KMS-11 (cell line): ENCODE measurements at regions not wholly inside any gene's neighbourhood (a gene's known extent, or its start where the extent isn't known, plus 50 kb on each side); places are given as distances from the start of the nearest gene placed in this dataset.
"Not testable (repeated sequence)": the region's sequence is repeated elsewhere in the genome, so short reads cannot be mapped to it uniquely, and the experiment has no call there.

Source experiments
- H2AFZ ChIP-seq: fragments of 200-600 bp; sonication (generic); 2 replicates; pipeline ENCODE4 v1.6.1; 2016; ENCODE audit warnings: antibody characterized with exemption, mixed run types, low read depth
- H3K27ac ChIP-seq: fragments of 200-600 bp; sonication (generic); 2 replicates; pipeline ENCODE4 v1.6.1; 2016; ENCODE audit warnings: mild to moderate bottlenecking, mixed run types
- H3K27me3 ChIP-seq: fragments of 200-600 bp; sonication (generic); 2 replicates; pipeline ENCODE4 v1.6.1; 2017; ENCODE audit warnings: mild to moderate bottlenecking, low read depth, mixed run types, moderate library complexity; ENCODE audit not compliant: insufficient read depth
- H3K36me3 ChIP-seq: fragments of 200-600 bp; sonication (generic); 2 replicates; pipeline ENCODE4 v1.6.1; 2017; ENCODE audit warnings: mild to moderate bottlenecking, mixed run types; ENCODE audit not compliant: insufficient read depth
- H3K4me1 ChIP-seq: fragments of 200-600 bp; sonication (generic); 2 replicates; pipeline ENCODE4 v1.6.1; 2016; ENCODE audit warnings: mild to moderate bottlenecking, low read depth, mixed run types; ENCODE audit not compliant: poor library complexity, severe bottlenecking
- H3K4me2 ChIP-seq: fragments of 200-600 bp; sonication (generic); 2 replicates; pipeline ENCODE4 v1.7.0; 2016; ENCODE audit warnings: mild to moderate bottlenecking, mixed run types
- H3K4me3 ChIP-seq: fragments of 200-600 bp; sonication (generic); IDR thresholded peaks from 2 replicates; pipeline ENCODE4 v1.6.1; 2017; ENCODE audit warnings: low read depth, low read length, mixed read lengths; ENCODE audit not compliant: insufficient read depth
- H3K79me2 ChIP-seq: fragments of 200-600 bp; sonication (generic); 2 replicates; pipeline ENCODE4 v1.6.1; 2016; ENCODE audit warnings: low read depth, mixed run types; ENCODE audit not compliant: insufficient read depth
- H3K9ac ChIP-seq: fragments of 200-600 bp; sonication (generic); 2 replicates; pipeline ENCODE4 v1.6.1; 2016; ENCODE audit warnings: mild to moderate bottlenecking, mixed run types
- H4K20me1 ChIP-seq: fragments of 200-600 bp; sonication (generic); 2 replicates; pipeline ENCODE4 v1.6.1; 2016; ENCODE audit warnings: mild to moderate bottlenecking, mixed run types; ENCODE audit not compliant: insufficient read depth
- TF ChIP-seq, protein P1 (sequence below): fragments of 200-600 bp; sonication (generic); conservative IDR thresholded peaks from 2 replicates; pipeline ENCODE4 v1.6.1; 2017; ENCODE audit warnings: low read depth, mild to moderate bottlenecking, antibody characterized with exemption, low read length, moderate library complexity, mixed read lengths

DNA sequence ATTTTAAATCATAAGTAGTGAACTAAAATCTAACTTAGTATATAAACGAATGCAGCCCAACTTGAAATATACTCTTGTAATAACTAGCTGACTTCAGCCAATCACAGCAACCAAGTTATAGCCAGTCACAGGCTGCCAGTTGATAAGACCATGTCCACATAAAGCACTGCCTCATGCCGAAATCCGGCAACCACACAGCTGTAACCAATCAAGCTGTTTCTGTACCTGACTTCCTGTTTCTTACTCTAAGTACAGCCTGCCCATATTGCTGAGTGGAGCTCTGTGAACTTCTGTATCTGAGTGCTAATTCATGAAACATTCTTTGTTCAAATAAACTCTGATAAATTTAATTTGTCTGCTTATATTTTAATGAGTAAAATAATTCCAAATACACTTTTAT is 805.3 kb upstream of the EPHA5 start:
- H3K4me2 ChIP-seq: no peak overlapping the region
- H3K79me2 ChIP-seq: no peaks in the 10 kb centered on the region

DNA sequence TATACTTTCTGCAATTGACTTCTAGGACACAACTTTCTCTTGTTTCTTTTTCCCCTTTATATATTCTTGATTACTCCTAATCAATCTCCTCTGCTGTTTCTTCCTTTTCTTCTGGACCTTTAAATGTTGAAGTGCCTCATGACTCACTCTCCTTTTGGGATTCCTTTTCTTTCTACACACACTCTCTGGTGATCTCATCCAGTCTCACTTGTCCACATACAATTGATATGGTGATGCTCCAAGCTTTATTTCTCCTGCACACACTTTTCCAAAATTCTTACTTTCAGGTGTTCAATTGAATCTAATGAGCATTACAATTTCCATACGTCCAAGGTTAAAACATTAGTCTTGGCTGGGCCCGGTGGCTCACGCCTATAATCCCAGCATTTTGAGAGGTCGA is 794.8 kb upstream of the EPHA5 start:
- Histone ChIP-seq H4K20me1 (no peaks in the 10 kb centered on the region), H3K79me2 (no peaks in the 10 kb centered on the region), H2AFZ (no peak overlapping the region), H3K4me3 (no peak overlapping the region), H3K27me3 (no peaks in the 10 kb centered on the region), H3K36me3 (no peaks in the 10 kb centered on the region), H3K9ac (no peak overlapping the region), H3K4me1 (no peaks in the 10 kb centered on the region), H3K27ac (no peak overlapping the region), H3K4me2 (no peak overlapping the region)
- TF ChIP-seq, protein P1, sequence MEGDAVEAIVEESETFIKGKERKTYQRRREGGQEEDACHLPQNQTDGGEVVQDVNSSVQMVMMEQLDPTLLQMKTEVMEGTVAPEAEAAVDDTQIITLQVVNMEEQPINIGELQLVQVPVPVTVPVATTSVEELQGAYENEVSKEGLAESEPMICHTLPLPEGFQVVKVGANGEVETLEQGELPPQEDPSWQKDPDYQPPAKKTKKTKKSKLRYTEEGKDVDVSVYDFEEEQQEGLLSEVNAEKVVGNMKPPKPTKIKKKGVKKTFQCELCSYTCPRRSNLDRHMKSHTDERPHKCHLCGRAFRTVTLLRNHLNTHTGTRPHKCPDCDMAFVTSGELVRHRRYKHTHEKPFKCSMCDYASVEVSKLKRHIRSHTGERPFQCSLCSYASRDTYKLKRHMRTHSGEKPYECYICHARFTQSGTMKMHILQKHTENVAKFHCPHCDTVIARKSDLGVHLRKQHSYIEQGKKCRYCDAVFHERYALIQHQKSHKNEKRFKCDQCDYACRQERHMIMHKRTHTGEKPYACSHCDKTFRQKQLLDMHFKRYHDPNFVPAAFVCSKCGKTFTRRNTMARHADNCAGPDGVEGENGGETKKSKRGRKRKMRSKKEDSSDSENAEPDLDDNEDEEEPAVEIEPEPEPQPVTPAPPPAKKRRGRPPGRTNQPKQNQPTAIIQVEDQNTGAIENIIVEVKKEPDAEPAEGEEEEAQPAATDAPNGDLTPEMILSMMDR: no peak

More for the DNA sequence above, 805.3 kb upstream of the EPHA5 start:
- no peaks in the 10 kb centered on the region for H3K4me1 ChIP-seq
- no peak overlapping the region for H3K4me3 ChIP-seq
- H4K20me1 ChIP-seq: no peaks in the 10 kb centered on the region; the same call in 1 of the 2 replicates
- H3K27me3 ChIP-seq: no peaks in the 10 kb centered on the region
- H3K36me3 ChIP-seq: no peaks in the 10 kb centered on the region
- H3K9ac ChIP-seq: no peak overlapping the region
- H3K27ac ChIP-seq: no peak overlapping the region
- TF ChIP-seq, protein P1: no peak
- no peak overlapping the region for H2AFZ ChIP-seq

DNA sequence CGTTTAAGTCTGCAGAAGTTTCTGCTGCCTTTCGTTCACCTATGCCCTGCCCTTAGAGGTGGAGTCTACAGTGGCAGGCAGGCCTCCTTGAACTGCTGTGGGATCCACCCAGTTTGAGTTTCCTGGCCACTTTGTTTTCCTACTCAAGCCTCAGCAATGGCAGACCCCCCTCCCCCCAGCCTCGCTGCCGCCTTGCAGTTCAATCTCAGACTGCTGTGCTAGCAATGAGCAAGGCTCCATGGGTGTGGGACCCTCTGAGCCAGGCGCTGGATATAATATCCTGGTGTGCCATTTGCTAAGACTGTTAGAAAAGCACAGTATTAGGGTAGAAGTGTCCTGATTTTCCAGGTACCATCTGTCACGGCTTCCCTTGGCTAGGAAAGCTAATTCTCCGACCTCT is 792.6 kb upstream of the EPHA5 start:
- not testable (repeated sequence) for H3K36me3 ChIP-seq, H3K4me2 ChIP-seq, H3K4me3 ChIP-seq, H3K27ac ChIP-seq, H4K20me1 ChIP-seq, H2AFZ ChIP-seq, H3K27me3 ChIP-seq, H3K79me2 ChIP-seq, H3K9ac ChIP-seq, H3K4me1 ChIP-seq

DNA sequence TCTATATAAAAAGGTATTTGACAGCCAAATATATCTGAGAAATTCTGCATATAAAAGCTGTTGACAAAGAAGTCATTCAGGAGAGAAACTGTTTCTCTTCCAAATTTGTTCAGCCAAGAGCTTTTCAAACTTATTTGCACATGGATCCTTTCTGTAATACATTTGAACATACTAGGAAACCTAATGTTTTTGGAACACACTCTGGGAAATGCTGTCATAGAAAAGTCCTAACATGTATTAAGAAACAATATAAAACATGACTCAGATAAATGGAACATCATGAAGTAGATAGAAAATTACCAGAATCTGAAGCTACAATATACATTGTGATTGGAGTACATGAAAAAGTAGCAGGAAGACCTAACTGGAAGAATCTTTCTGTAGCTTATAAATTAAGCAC is 781.5 kb upstream of the EPHA5 start:
- no peak overlapping the region for H3K4me3 ChIP-seq
- H3K27me3 ChIP-seq: no peaks in the 10 kb centered on the region
- H3K4me1 ChIP-seq: no peaks in the 10 kb centered on the region
- H4K20me1 ChIP-seq: no peaks in the 10 kb centered on the region
- H3K27ac ChIP-seq: no peak overlapping the region
- H3K36me3 ChIP-seq: no peaks in the 10 kb centered on the region
- no peak overlapping the region for H3K9ac ChIP-seq
- H3K79me2 ChIP-seq: no peaks in the 10 kb centered on the region
- no peak overlapping the region for H2AFZ ChIP-seq
- TF ChIP-seq, protein P1: no peak
- H3K4me2 ChIP-seq: no peak overlapping the region

DNA sequence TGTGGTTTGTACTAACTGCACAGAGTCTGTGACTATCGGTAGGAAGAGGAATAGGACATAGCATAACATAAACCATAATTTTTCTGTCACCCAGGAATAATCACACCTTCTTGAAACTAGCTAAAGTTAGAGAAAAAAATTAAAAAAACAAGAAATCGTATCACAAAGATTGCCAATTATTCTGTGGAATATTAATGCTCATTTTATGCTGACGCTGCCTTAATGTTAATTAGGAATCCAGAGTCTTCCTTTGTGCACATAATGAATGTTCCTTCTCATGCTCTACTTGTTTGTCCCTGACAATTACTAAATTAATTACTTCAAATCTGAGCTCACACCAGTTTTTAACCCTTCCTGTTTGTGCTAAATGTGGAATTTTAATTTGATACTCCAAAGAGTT is 772.7 kb upstream of the EPHA5 start:
- H3K4me2 ChIP-seq: no peak overlapping the region
- no peak overlapping the region for H3K27ac ChIP-seq
- H3K36me3 ChIP-seq: no peaks in the 10 kb centered on the region
- no peaks in the 10 kb centered on the region for H3K4me1 ChIP-seq
- no peaks in the 10 kb centered on the region for H3K79me2 ChIP-seq
- H3K27me3 ChIP-seq: no peaks in the 10 kb centered on the region
- TF ChIP-seq, protein P1: no peak
- H3K9ac ChIP-seq: no peak overlapping the region
- no peak overlapping the region for H3K4me3 ChIP-seq
- H4K20me1 ChIP-seq: no peaks in the 10 kb centered on the region
- no peak overlapping the region for H2AFZ ChIP-seq
